Thoracic aorta (tissue), 2 donors: ENCODE measurements at regions not wholly inside any gene's neighbourhood (a gene's known extent, or its start where the extent isn't known, plus 50 kb on each side); places are given as distances from the start of the nearest gene placed in this dataset.

ENCODE experiments used
- ATAC-seq: fragments of 150-250 bp; one replicate; pipeline ENCODE4 v1.8.0; 2017; ENCODE audit warnings: low read depth; ENCODE audit not compliant: insufficient number of reproducible peaks, low FRiP score
- DNase-seq: peaks from one replicate; pipeline ENCODE4 v3.0.0-alpha.2; 2020; ENCODE audit warnings: low spot score
- H3K27ac ChIP-seq, 2 donors: fragments of 200-600 bp; sonication (generic); 1 replicate in 1 of 2; 2 replicates in 1 of 2; pipeline ENCODE4 v1.5.1; 2016; ENCODE audit warnings: mild to moderate bottlenecking in 2 of 2, moderate library complexity in 2 of 2
- H3K27me3 ChIP-seq: fragments of 200-600 bp; sonication (generic); replicated peaks from 2 replicates; pipeline ENCODE4 v1.6.0; 2016; ENCODE audit warnings: mild to moderate bottlenecking; ENCODE audit not compliant: insufficient read depth
- H3K36me3 ChIP-seq: fragments of 200-600 bp; sonication (generic); one replicate; pipeline ENCODE4 v1.5.1; 2016
- H3K4me1 ChIP-seq, 2 donors: fragments of 200-600 bp; sonication (generic); 1 replicate in 1 of 2; 2 replicates in 1 of 2; pipeline versions ENCODE4 v1.5.1 to v1.6.0; 2016; ENCODE audit warnings: low read depth in 2 of 2, mild to moderate bottlenecking in 1 of 2; ENCODE audit not compliant: control insufficient read depth in 1 of 2
- H3K4me3 ChIP-seq: fragments of 200-600 bp; sonication (generic); 2 replicates; pipeline ENCODE4 v1.5.1; 2016; ENCODE audit warnings: mild to moderate bottlenecking
- H3K9me3 ChIP-seq: fragments of 200-600 bp; sonication (generic); 2 replicates; pipeline ENCODE4 v1.5.1; 2016
- CTCF ChIP-seq: fragments of 200-600 bp; sonication (generic); IDR thresholded peaks from one replicate; pipeline ENCODE4 v1.5.1; 2019; ENCODE audit warnings: antibody characterized with exemption

- Histone ChIP-seq H3K27me3 (no peaks in the 10 kb centered on the region), H3K27ac (no peak overlapping the region), H3K36me3 (no peaks in the 10 kb centered on the region), H3K4me3 (no peak overlapping the region), H3K9me3 (peaks cover 3% of the 10 kb centered on the region), H3K4me1 (peaks cover 0 to 12% of the 10 kb centered on the region in 2 donors)
- DNase-seq (no peak), ATAC-seq (no peak)
- no peak for TF ChIP-seq CTCF
These were observed 94.0 kb upstream of the STT3B start for GRCh38 chr3:31438742-31439141.

GRCh38 chr3:31439890-31440750 lies 92.6 kb upstream of the STT3B start:
- Histone ChIP-seq H3K36me3 (no peaks in the 10 kb centered on the region), H3K9me3 (peaks cover 3% of the 10 kb centered on the region), H3K4me3 (no peak overlapping the region), H3K4me1 (peaks cover 0 to 12% of the 10 kb centered on the region in 2 donors), H3K27me3 (no peaks in the 10 kb centered on the region), H3K27ac (no peak overlapping the region)
- no peak for DNase-seq
- no peak for TF ChIP-seq CTCF
- ATAC-seq, result no peak

- peaks cover 0 to 12% of the 10 kb centered on the region in 2 donors for H3K4me1 ChIP-seq
- no peak overlapping the region for H3K27ac ChIP-seq
- H3K9me3 ChIP-seq, result peaks cover 3% of the 10 kb centered on the region
- no peaks in the 10 kb centered on the region for H3K36me3 ChIP-seq
- DNase-seq (no peak), ATAC-seq (no peak)
- H3K4me3 ChIP-seq, result no peak overlapping the region
- no peak for TF ChIP-seq CTCF
- no peaks in the 10 kb centered on the region for H3K27me3 ChIP-seq
These were observed 91.8 kb upstream of the STT3B start for GRCh38 chr3:31440878-31441277.

- no peak overlapping the region for H3K27ac ChIP-seq
- no peaks in the 10 kb centered on the region for H3K36me3 ChIP-seq
- H3K4me3 ChIP-seq, result no peak overlapping the region
- no peak for ATAC-seq
- TF ChIP-seq CTCF, result no peak
- DNase-seq, result no peak
- no peaks in the 10 kb centered on the region for H3K9me3 ChIP-seq
- peaks cover 0 to 12% of the 10 kb centered on the region in 2 donors for H3K4me1 ChIP-seq
- H3K27me3 ChIP-seq, result no peaks in the 10 kb centered on the region
These were observed 90.0 kb upstream of the STT3B start for GRCh38 chr3:31442755-31443154.

- no peak for DNase-seq
- ATAC-seq, result no peak
These were observed 88.2 kb upstream of the STT3B start for GRCh38 chr3:31444220-31445142.

More at GRCh38 chr3:31444220-31445142, 88.2 kb upstream of the STT3B start:
- TF ChIP-seq CTCF, result no peak
- Histone ChIP-seq H3K9me3 (no peaks in the 10 kb centered on the region), H3K4me3 (no peak overlapping the region), H3K27me3 (no peaks in the 10 kb centered on the region), H3K27ac (no peak overlapping the region), H3K36me3 (no peaks in the 10 kb centered on the region), H3K4me1 (peaks cover 0 to 11% of the 10 kb centered on the region in 2 donors)
